PC-3 (cell line): ENCODE measurements at regions not wholly inside any gene's neighbourhood (a gene's known extent, or its start where the extent isn't known, plus 50 kb on each side); places are given as distances from the start of the nearest gene placed in this dataset.

Source experiments
- EZH2 ChIP-seq: fragments of 300-600 bp; sonication (generic); IDR thresholded peaks from one replicate; pipeline ENCODE4 v1.6.1; 2017; ENCODE audit warnings: antibody characterized with exemption, mild to moderate bottlenecking, low read length; ENCODE audit not compliant: unreplicated experiment
- EZH2phosphoT487 ChIP-seq: fragments of 300-600 bp; sonication (generic); IDR thresholded peaks from 2 replicates; pipeline ENCODE4 v1.6.1; 2018; ENCODE audit warnings: mild to moderate bottlenecking, antibody characterized with exemption, low read length, borderline replicate concordance
- TF ChIP-seq, protein P1 (sequence below): fragments of 300-600 bp; sonication (generic); conservative IDR thresholded peaks from 2 replicates; pipeline ENCODE4 v1.5.1; 2017; ENCODE audit warnings: antibody characterized with exemption, low read depth, mild to moderate bottlenecking, low read length

DNA sequence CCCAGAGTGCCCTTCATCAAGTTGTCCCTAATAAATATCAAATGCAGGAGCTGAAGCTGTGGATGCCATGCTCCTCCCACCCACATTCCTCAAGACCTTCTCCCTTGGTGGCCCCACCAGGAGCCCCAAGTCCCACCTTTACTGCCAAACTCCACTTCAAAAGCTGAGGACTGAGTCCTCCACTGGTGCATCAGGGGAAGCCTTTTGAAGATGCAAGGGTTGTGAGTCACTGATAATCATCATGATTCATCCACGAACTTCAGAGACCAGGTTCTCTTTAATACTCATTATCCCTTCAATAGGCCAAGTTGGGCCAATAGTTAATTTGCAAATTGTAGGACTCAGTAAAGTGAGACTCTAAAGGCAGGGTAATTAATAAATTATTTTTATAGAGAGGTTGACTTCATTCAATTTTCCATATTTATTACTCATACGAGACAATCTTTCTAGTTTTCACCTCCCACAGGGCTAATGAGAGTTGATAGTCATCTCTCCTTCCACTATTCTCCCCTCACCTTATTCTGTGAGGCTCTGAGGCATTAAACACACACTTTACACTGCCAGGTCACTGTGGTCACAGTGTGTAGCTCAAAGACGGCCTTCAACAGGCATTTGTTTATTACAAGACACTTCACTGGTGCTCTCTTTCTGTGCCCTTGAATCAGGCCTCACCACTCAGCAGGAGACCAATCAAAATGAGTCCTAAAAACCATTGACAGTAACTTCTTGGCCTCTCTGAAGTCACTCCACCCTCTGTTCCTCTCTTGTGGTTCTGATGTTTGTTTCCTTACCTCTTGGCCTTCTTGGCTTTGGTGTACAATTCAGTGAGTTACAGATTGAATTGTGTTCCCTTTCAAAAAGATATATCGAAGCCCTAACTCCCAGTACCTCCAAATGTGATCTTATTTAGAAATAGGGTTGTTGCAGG, 99.9 kb downstream of the TRIB2 start:
- TF ChIP-seq EZH2: no peak
- TF ChIP-seq, protein P1, sequence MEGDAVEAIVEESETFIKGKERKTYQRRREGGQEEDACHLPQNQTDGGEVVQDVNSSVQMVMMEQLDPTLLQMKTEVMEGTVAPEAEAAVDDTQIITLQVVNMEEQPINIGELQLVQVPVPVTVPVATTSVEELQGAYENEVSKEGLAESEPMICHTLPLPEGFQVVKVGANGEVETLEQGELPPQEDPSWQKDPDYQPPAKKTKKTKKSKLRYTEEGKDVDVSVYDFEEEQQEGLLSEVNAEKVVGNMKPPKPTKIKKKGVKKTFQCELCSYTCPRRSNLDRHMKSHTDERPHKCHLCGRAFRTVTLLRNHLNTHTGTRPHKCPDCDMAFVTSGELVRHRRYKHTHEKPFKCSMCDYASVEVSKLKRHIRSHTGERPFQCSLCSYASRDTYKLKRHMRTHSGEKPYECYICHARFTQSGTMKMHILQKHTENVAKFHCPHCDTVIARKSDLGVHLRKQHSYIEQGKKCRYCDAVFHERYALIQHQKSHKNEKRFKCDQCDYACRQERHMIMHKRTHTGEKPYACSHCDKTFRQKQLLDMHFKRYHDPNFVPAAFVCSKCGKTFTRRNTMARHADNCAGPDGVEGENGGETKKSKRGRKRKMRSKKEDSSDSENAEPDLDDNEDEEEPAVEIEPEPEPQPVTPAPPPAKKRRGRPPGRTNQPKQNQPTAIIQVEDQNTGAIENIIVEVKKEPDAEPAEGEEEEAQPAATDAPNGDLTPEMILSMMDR: no peak
- no peak for TF ChIP-seq EZH2phosphoT487
